ENCODE measurements at regions not wholly inside any gene's neighbourhood (a gene's known extent, or its start where the extent isn't known, plus 50 kb on each side); places are given as distances from the start of the nearest gene placed in this dataset.

DNA sequence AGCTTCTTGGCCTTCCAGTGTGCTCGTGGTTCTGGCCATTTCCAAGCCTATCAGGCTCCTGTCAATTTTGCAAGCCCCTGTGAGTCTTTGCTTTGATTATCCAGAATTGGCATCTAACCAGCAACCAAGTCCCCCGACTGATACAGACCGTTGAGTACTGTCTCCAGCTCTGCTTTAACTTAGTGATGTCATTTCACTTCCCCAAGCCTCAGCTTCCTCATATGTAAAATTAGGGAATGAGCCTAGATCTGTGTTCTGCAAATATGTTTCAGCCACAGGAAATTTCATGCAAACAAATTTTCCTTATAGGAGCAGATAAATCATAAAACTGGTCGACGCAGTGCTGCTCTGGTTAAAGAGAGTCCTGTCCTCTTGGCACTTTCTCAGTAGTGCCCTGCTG is 60.1 kb upstream of the WSB1 start:
- TF ChIP-seq, protein P1, sequence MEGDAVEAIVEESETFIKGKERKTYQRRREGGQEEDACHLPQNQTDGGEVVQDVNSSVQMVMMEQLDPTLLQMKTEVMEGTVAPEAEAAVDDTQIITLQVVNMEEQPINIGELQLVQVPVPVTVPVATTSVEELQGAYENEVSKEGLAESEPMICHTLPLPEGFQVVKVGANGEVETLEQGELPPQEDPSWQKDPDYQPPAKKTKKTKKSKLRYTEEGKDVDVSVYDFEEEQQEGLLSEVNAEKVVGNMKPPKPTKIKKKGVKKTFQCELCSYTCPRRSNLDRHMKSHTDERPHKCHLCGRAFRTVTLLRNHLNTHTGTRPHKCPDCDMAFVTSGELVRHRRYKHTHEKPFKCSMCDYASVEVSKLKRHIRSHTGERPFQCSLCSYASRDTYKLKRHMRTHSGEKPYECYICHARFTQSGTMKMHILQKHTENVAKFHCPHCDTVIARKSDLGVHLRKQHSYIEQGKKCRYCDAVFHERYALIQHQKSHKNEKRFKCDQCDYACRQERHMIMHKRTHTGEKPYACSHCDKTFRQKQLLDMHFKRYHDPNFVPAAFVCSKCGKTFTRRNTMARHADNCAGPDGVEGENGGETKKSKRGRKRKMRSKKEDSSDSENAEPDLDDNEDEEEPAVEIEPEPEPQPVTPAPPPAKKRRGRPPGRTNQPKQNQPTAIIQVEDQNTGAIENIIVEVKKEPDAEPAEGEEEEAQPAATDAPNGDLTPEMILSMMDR (IDR thresholded peaks at IDR 0.05), result no peak
- TF ChIP-seq POLR2AphosphoS5 (IDR thresholded peaks at IDR 0.05), result no peak

Data from sigmoid colon (tissue), 4 donors.